Brain microvascular endothelial cell (primary cell): ENCODE measurements at regions not wholly inside any gene's neighbourhood (a gene's known extent, or its start where the extent isn't known, plus 50 kb on each side); places are given as distances from the start of the nearest gene placed in this dataset.
A peak's percentile ranks its signal among the peaks of the same experiment; 100 is the strongest.
"Not testable (repeated sequence)": the region's sequence is repeated elsewhere in the genome, so short reads cannot be mapped to it uniquely, and the experiment has no call there.

Experiments used
- DNase-seq: peaks from one replicate; pipeline ENCODE4 v3.0.0-alpha.2; 2020
- H3K27ac ChIP-seq: fragments of 250-450 bp; sonication (Bioruptor Pico); 2 replicates; pipeline ENCODE4 v1.5.1; 2020; ENCODE audit warnings: mild to moderate bottlenecking, moderate library complexity
- H3K27me3 ChIP-seq: fragments of 250-450 bp; sonication (Bioruptor Pico); replicated peaks from 2 replicates; pipeline ENCODE4 v1.5.1; 2020; ENCODE audit warnings: mild to moderate bottlenecking
- H3K36me3 ChIP-seq: fragments of 250-450 bp; sonication (Bioruptor Pico); replicated peaks from 2 replicates; pipeline ENCODE4 v1.5.1; 2020; ENCODE audit warnings: mild to moderate bottlenecking
- H3K4me3 ChIP-seq: 2 replicates; pipeline ENCODE4 v1.5.1; 2011; ENCODE audit warnings: low read depth, mild to moderate bottlenecking, control low read depth, low read length, moderate library complexity
- CTCF ChIP-seq: IDR thresholded peaks from 2 replicates; pipeline ENCODE4 v1.5.1; 2011; ENCODE audit warnings: low read depth, mild to moderate bottlenecking, moderate library complexity, low read length, control low read depth, inconsistent platforms; ENCODE audit errors: missing control alignments
- in situ Hi-C: cut with HindIII; loops from 2 replicates; pipeline ENCODE4 v1.10.0; 2017; ENCODE audit warnings: low sequenced_read_pairs, low pct_ligation_motif_present

- Histone ChIP-seq H3K27me3 (no peaks in the 10 kb centered on the region), H3K4me3 (no peak overlapping the region), H3K36me3 (no peaks in the 10 kb centered on the region), H3K27ac (no peak overlapping the region)
- DNase-seq, result no peak
- TF ChIP-seq CTCF, result no peak
- in situ Hi-C loops, result no loop called here
Measured at GRCh38 chr3:159675285-159675684, 313.4 kb upstream of the IL12A start.

GRCh38 chr3:159679900-159680299, 308.7 kb upstream of the IL12A start:
- Histone ChIP-seq H3K4me3 (no peak overlapping the region), H3K27ac (no peak overlapping the region), H3K36me3 (no peaks in the 10 kb centered on the region), H3K27me3 (no peaks in the 10 kb centered on the region)
- no peak for DNase-seq
- TF ChIP-seq CTCF, result no peak
- in situ Hi-C loops, result no loop called here

- DNase-seq, H3K27me3 ChIP-seq, H3K27ac ChIP-seq, H3K36me3 ChIP-seq, H3K4me3 ChIP-seq, in situ Hi-C loops: not testable (repeated sequence)
Measured at GRCh38 chr3:159681717-159682116, 306.9 kb upstream of the IL12A start.

- TF ChIP-seq CTCF, result no peak
- Histone ChIP-seq H3K27ac (no peak overlapping the region), H3K4me3 (no peak overlapping the region), H3K27me3 (no peaks in the 10 kb centered on the region), H3K36me3 (no peaks in the 10 kb centered on the region)
- DNase-seq, result no peak
- in situ Hi-C loops, result no loop called here
Measured at GRCh38 chr3:159685801-159686200, 302.8 kb upstream of the IL12A start.

GRCh38 chr3:159693226-159693625, 295.4 kb upstream of the IL12A start:
- in situ Hi-C loops, result no loop called here
- TF ChIP-seq CTCF, result no peak
- no peaks in the 10 kb centered on the region for H3K36me3 ChIP-seq
- H3K4me3 ChIP-seq, result no peak overlapping the region
- H3K27ac ChIP-seq, result no peak overlapping the region
- H3K27me3 ChIP-seq, result no peaks in the 10 kb centered on the region
- DNase-seq, result no peak

GRCh38 chr3:159711560-159712333, 276.9 kb upstream of the IL12A start:
- peak; percentile 83 for DNase-seq
- Histone ChIP-seq H3K27ac (peak overlapping the region; percentile 12), H3K4me3 (no peak overlapping the region), H3K36me3 (no peaks in the 10 kb centered on the region), H3K27me3 (no peaks in the 10 kb centered on the region)
- TF ChIP-seq CTCF, result no peak
- in situ Hi-C loops, result no loop called here
